ENCODE measurements at regions not wholly inside any gene's neighbourhood (a gene's known extent, or its start where the extent isn't known, plus 50 kb on each side); places are given as distances from the start of the nearest gene placed in this dataset.
A peak's percentile ranks its signal among the peaks of the same experiment; 100 is the strongest.

GRCh38 chr15:36401586-36401966, 177.8 kb upstream of the CDIN1 start:
- Mint-ChIP-seq H3K36me3 (ENCODE audit: low read depth) (no peaks in the 10 kb centered on the region), H3K9me3 (no peaks in the 10 kb centered on the region), H3K4me1 (no peaks in the 10 kb centered on the region), H3K27ac (no peak overlapping the region), H3K4me3 (no peak overlapping the region), H3K27me3 (ENCODE audit: low read depth) (no peaks in the 10 kb centered on the region)
- TF ChIP-seq, protein P1, sequence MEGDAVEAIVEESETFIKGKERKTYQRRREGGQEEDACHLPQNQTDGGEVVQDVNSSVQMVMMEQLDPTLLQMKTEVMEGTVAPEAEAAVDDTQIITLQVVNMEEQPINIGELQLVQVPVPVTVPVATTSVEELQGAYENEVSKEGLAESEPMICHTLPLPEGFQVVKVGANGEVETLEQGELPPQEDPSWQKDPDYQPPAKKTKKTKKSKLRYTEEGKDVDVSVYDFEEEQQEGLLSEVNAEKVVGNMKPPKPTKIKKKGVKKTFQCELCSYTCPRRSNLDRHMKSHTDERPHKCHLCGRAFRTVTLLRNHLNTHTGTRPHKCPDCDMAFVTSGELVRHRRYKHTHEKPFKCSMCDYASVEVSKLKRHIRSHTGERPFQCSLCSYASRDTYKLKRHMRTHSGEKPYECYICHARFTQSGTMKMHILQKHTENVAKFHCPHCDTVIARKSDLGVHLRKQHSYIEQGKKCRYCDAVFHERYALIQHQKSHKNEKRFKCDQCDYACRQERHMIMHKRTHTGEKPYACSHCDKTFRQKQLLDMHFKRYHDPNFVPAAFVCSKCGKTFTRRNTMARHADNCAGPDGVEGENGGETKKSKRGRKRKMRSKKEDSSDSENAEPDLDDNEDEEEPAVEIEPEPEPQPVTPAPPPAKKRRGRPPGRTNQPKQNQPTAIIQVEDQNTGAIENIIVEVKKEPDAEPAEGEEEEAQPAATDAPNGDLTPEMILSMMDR (IDR thresholded peaks at IDR 0.05; ENCODE audit: unreplicated experiment in 3 of 3): no peak

DNA sequence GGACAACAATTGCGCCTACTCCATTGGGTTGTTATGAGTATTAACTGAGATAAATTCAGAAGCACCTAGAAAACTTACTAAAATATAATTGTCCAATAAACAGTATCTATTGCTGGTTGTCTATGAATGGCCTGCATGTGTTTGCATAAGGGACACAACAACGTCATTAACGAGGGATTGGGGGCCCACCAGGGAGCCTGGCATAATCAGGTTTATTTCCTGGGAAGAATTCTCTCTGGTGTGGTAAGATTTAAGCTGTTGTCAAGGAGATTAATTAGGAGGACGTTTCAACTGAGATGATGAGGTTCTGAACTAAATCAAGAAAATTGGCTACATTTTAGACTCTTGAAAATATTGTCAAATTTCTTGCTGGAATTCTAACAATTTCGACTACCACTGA, 176.1 kb upstream of the CDIN1 start:
- Mint-ChIP-seq H3K4me3 (no peak overlapping the region), H3K27ac (no peak overlapping the region), H3K27me3 (ENCODE audit: low read depth) (no peaks in the 10 kb centered on the region), H3K9me3 (no peaks in the 10 kb centered on the region), H3K4me1 (peaks cover 5% of the 10 kb centered on the region), H3K36me3 (ENCODE audit: low read depth) (no peaks in the 10 kb centered on the region)
- TF ChIP-seq, protein P1 (IDR thresholded peaks at IDR 0.05; ENCODE audit: unreplicated experiment in 3 of 3): no peak

DNA sequence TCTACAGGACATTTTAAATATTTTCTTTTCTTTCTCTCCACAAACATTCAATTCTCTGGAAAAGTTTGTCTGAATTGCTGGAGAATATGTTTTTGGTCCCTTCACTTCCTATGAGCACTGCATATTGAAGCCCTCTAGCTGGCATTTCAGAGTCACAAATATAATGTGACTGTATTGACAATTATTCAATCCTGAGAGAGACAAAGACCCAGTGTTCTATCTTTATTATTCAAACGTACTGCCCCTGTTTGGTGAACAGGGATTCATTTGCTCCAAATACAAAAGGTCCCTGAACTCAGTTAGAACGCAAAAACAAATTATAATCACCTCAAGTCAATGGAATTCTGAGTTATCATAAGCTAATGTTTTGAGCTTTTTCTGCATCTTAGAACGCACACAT, 173.1 kb upstream of the CDIN1 start:
- no peak overlapping the region for H3K4me3 Mint-ChIP-seq
- no peaks in the 10 kb centered on the region for H3K27me3 Mint-ChIP-seq (ENCODE audit: low read depth)
- peaks cover 5% of the 10 kb centered on the region for H3K4me1 Mint-ChIP-seq
- TF ChIP-seq, protein P1 (IDR thresholded peaks at IDR 0.05; ENCODE audit: unreplicated experiment in 3 of 3): no peak
- peak overlapping the region in 1 of 3 experiments; percentile 20 for H3K27ac Mint-ChIP-seq
- peaks cover 2% of the 10 kb centered on the region for H3K9me3 Mint-ChIP-seq
- H3K36me3 Mint-ChIP-seq (ENCODE audit: low read depth): no peaks in the 10 kb centered on the region

- no peak overlapping the region for H3K27ac Mint-ChIP-seq
- no peak overlapping the region for H3K4me3 Mint-ChIP-seq
- TF ChIP-seq, protein P1 (IDR thresholded peaks at IDR 0.05; ENCODE audit: unreplicated experiment in 3 of 3): no peak
- no peaks in the 10 kb centered on the region for H3K36me3 Mint-ChIP-seq (ENCODE audit: low read depth)
- peaks cover 5% of the 10 kb centered on the region for H3K4me1 Mint-ChIP-seq
- peaks cover 2% of the 10 kb centered on the region for H3K9me3 Mint-ChIP-seq
- no peaks in the 10 kb centered on the region for H3K27me3 Mint-ChIP-seq (ENCODE audit: low read depth)
Observed at GRCh38 chr15:36406911-36407310, 172.5 kb upstream of the CDIN1 start.

GRCh38 chr15:36407647-36408046, 171.8 kb upstream of the CDIN1 start:
- Mint-ChIP-seq H3K36me3 (ENCODE audit: low read depth) (no peaks in the 10 kb centered on the region), H3K4me3 (no peak overlapping the region), H3K9me3 (peaks cover 2% of the 10 kb centered on the region), H3K27me3 (ENCODE audit: low read depth) (no peaks in the 10 kb centered on the region), H3K4me1 (peaks cover 5% of the 10 kb centered on the region), H3K27ac (peak overlapping the region in 2 of 3 experiments; percentile 18 to 41)
- TF ChIP-seq, protein P1 (IDR thresholded peaks at IDR 0.05; ENCODE audit: unreplicated experiment in 3 of 3): no peak

GRCh38 chr15:36409819-36410218, 169.6 kb upstream of the CDIN1 start:
- Mint-ChIP-seq H3K36me3 (ENCODE audit: low read depth) (no peaks in the 10 kb centered on the region), H3K27ac (no peak overlapping the region), H3K9me3 (peaks cover 2% of the 10 kb centered on the region), H3K27me3 (ENCODE audit: low read depth) (no peaks in the 10 kb centered on the region), H3K4me3 (no peak overlapping the region), H3K4me1 (peaks cover 5% of the 10 kb centered on the region)
- TF ChIP-seq, protein P1 (IDR thresholded peaks at IDR 0.05; ENCODE audit: unreplicated experiment in 3 of 3): no peak

Measured in nephron (organoid).